Adrenal gland (tissue), 5 donors: ENCODE measurements at regions not wholly inside any gene's neighbourhood (a gene's known extent, or its start where the extent isn't known, plus 50 kb on each side); places are given as distances from the start of the nearest gene placed in this dataset.

Experiments used
- CTCF ChIP-seq, 6 experiments: fragments of 450-650 bp in 4 of 6; fragments of 200-600 bp in 2 of 6; sonication (generic) in 1 of 6; IDR thresholded peaks; 1 replicate in 5 of 6; 2 replicates in 1 of 6; pipeline versions ENCODE4 v1.5.1 to v1.8.0; 2016 to 2021; ENCODE audit warnings: antibody characterized with exemption in 6 of 6, mild to moderate bottlenecking in 2 of 6, moderate library complexity in 1 of 6
- POLR2A ChIP-seq, 2 donors: fragments of 450-650 bp; IDR thresholded peaks; one replicate each; pipeline ENCODE4 v1.6.1; 2017; ENCODE audit warnings: antibody characterized with exemption in 2 of 2, mild to moderate bottlenecking in 2 of 2, moderate library complexity in 1 of 2
- donor health status: DM: no; HTN: no; CAD: no.

- no peak for TF ChIP-seq CTCF (IDR thresholded peaks at IDR 0.05)
- TF ChIP-seq POLR2A (IDR thresholded peaks at IDR 0.05) = no peak
Observed at GRCh38 chr2:41936771-41937463, 110.9 kb upstream of the PKDCC start.
